Nephron progenitor cell (in vitro differentiated cells): ENCODE measurements at regions not wholly inside any gene's neighbourhood (a gene's known extent, or its start where the extent isn't known, plus 50 kb on each side); places are given as distances from the start of the nearest gene placed in this dataset.

Source experiments
- DNase-seq: peaks from one replicate; pipeline ENCODE4 v3.0.0; 2021
- H3K27ac Mint-ChIP-seq: 2 replicates; pipeline ENCODE4 v1.8.0; 2021; ENCODE audit warnings: mild to moderate bottlenecking, moderate library complexity, mixed read lengths
- H3K27me3 Mint-ChIP-seq: 2 replicates; pipeline ENCODE4 v1.8.0; 2021; ENCODE audit warnings: mild to moderate bottlenecking, low read depth, mixed read lengths; ENCODE audit not compliant: poor library complexity
- H3K36me3 Mint-ChIP-seq: 2 replicates; pipeline ENCODE4 v1.8.0; 2021; ENCODE audit warnings: low read depth, mixed read lengths
- H3K4me1 Mint-ChIP-seq: 2 replicates; pipeline ENCODE4 v1.8.0; 2021; ENCODE audit warnings: mixed read lengths
- H3K4me3 Mint-ChIP-seq: 2 replicates; pipeline ENCODE4 v1.8.0; 2021; ENCODE audit warnings: mild to moderate bottlenecking, moderate library complexity, mixed read lengths
- H3K9me3 Mint-ChIP-seq: 2 replicates; pipeline ENCODE4 v1.8.0; 2021; ENCODE audit warnings: mild to moderate bottlenecking, moderate library complexity, mixed read lengths
- TF ChIP-seq, protein P1 (sequence below): fragments of 200-600 bp; sonication (generic); IDR thresholded peaks from 2 replicates; pipeline ENCODE4 v1.5.0; 2021; ENCODE audit warnings: antibody characterized with exemption

GRCh38 chr2:163541943-163542342, 193.9 kb downstream of the FIGN start:
- Mint-ChIP-seq H3K4me3 (no peak overlapping the region), H3K9me3 (no peaks in the 10 kb centered on the region), H3K27me3 (no peaks in the 10 kb centered on the region), H3K36me3 (no peaks in the 10 kb centered on the region), H3K4me1 (no peaks in the 10 kb centered on the region), H3K27ac (no peak overlapping the region)
- no peak for DNase-seq
- TF ChIP-seq, protein P1, sequence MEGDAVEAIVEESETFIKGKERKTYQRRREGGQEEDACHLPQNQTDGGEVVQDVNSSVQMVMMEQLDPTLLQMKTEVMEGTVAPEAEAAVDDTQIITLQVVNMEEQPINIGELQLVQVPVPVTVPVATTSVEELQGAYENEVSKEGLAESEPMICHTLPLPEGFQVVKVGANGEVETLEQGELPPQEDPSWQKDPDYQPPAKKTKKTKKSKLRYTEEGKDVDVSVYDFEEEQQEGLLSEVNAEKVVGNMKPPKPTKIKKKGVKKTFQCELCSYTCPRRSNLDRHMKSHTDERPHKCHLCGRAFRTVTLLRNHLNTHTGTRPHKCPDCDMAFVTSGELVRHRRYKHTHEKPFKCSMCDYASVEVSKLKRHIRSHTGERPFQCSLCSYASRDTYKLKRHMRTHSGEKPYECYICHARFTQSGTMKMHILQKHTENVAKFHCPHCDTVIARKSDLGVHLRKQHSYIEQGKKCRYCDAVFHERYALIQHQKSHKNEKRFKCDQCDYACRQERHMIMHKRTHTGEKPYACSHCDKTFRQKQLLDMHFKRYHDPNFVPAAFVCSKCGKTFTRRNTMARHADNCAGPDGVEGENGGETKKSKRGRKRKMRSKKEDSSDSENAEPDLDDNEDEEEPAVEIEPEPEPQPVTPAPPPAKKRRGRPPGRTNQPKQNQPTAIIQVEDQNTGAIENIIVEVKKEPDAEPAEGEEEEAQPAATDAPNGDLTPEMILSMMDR, result no peak

GRCh38 chr2:163541495-163541894, 194.3 kb downstream of the FIGN start:
- H3K4me3 Mint-ChIP-seq, result no peak overlapping the region
- DNase-seq, result no peak
- no peaks in the 10 kb centered on the region for H3K36me3 Mint-ChIP-seq
- H3K27ac Mint-ChIP-seq, result no peak overlapping the region
- no peaks in the 10 kb centered on the region for H3K4me1 Mint-ChIP-seq
- TF ChIP-seq, protein P1, result no peak
- no peaks in the 10 kb centered on the region for H3K9me3 Mint-ChIP-seq
- H3K27me3 Mint-ChIP-seq, result no peaks in the 10 kb centered on the region

DNA sequence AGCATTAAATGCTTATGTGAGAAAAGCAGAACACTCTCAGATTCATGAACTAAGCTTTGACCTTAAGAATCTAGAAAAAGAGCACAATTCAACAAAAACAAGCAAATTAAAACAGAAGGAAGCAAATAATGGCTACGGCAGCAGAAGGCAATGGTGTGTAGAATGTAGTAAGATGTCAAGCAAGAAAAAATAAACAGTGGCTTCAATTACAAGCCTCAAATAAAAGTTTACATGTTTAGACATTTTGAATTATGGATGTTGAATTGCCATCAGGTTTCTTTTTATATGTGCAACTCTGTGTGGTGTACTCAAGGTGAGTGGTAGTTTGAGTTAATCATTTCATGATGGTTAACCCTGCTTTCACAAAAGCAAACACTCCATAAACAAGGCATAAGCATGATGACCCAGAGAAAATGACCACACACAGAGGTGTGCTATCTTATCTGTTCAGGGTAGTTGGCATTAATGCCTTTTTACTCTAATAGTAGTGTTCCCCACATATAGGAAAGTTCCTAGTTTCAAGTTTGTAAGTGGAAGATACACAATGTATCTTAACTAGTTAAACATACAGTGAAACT, 207.1 kb downstream of the FIGN start:
- Mint-ChIP-seq H3K36me3 (no peaks in the 10 kb centered on the region), H3K9me3 (peaks cover 12% of the 10 kb centered on the region), H3K4me1 (peaks cover 5% of the 10 kb centered on the region), H3K27ac (no peak overlapping the region), H3K4me3 (no peak overlapping the region), H3K27me3 (no peaks in the 10 kb centered on the region)
- TF ChIP-seq, protein P1, result no peak
- DNase-seq, result no peak

DNA sequence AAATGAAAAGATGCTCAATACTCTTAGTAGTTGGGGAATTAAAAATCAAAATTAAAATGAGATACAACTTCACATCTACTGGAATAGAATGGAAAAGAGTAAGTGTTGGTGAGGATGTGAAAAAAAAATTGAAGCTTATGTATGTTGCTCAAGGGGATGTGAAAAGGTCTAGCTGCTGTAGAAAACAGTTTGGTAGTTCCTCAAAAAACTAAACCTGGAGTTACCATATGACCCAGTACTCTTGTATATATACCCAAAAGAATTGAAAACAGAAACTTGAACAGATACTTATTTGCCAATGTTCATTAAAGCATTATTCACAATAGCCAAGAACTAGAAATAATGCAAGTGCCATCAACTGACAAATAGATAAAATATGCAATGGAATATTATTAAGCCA, 208.4 kb downstream of the FIGN start:
- Mint-ChIP-seq H3K4me1 (peaks cover 5% of the 10 kb centered on the region), H3K27me3 (peaks cover 3% of the 10 kb centered on the region), H3K36me3 (no peaks in the 10 kb centered on the region), H3K4me3 (no peak overlapping the region), H3K9me3 (peaks cover 19% of the 10 kb centered on the region), H3K27ac (no peak overlapping the region)
- no peak for DNase-seq
- TF ChIP-seq, protein P1, result no peak

GRCh38 chr2:163518762-163519161, 217.0 kb downstream of the FIGN start:
- Mint-ChIP-seq H3K4me3 (no peak overlapping the region), H3K27ac (no peak overlapping the region), H3K36me3 (no peaks in the 10 kb centered on the region), H3K9me3 (peaks cover 7% of the 10 kb centered on the region), H3K27me3 (peaks cover 3% of the 10 kb centered on the region), H3K4me1 (no peaks in the 10 kb centered on the region)
- no peak for DNase-seq
- TF ChIP-seq, protein P1, result no peak

DNA sequence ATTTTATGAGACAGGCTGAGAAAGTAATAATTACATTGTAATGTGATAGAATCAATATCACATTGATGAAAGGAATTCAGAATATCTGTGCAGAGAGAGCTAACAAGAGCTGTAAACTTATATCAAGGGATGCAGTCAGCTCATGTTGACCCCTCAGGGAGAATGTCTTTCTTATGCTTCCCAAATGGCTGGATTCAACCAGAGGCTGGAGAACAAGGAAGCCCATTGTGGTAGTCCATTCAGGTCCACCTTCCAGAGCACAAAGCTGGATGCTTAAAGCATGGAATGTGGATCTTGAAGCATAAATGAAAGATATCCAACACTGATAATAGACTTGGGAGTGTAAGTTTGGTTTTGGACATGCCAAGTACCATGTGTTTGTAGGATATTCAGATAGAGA, 220.0 kb downstream of the FIGN start:
- Mint-ChIP-seq H3K27ac (no peak overlapping the region), H3K36me3 (no peaks in the 10 kb centered on the region), H3K27me3 (no peaks in the 10 kb centered on the region), H3K4me3 (no peak overlapping the region), H3K9me3 (peaks cover 1% of the 10 kb centered on the region), H3K4me1 (no peaks in the 10 kb centered on the region)
- TF ChIP-seq, protein P1, result no peak
- DNase-seq, result no peak
